Endothelial cell of umbilical vein (primary cell): ENCODE measurements at regions not wholly inside any gene's neighbourhood (a gene's known extent, or its start where the extent isn't known, plus 50 kb on each side); places are given as distances from the start of the nearest gene placed in this dataset.

Experiments
- EZH2 ChIP-seq: IDR thresholded peaks from 2 replicates; pipeline ENCODE4 v1.6.1; 2012; ENCODE audit warnings: borderline replicate concordance, low read depth, mild to moderate bottlenecking, moderate library complexity, low read length, inconsistent platforms; ENCODE audit not compliant: severe bottlenecking
- FOS ChIP-seq: IDR thresholded peaks from 2 replicates; pipeline ENCODE4 v1.6.1; 2011; ENCODE audit warnings: mild to moderate bottlenecking, low read length, moderate library complexity, borderline replicate concordance; ENCODE audit not compliant: insufficient read depth
- JUN ChIP-seq: IDR thresholded peaks from 2 replicates; pipeline ENCODE4 v1.6.1; 2011; ENCODE audit warnings: borderline replicate concordance, low read depth; ENCODE audit not compliant: insufficient read length, insufficient read depth
- POLR2A ChIP-seq: IDR thresholded peaks from 2 replicates; pipeline ENCODE4 v1.6.1; 2012; ENCODE audit warnings: low read depth, mild to moderate bottlenecking, control low read depth, low read length
- POLR2AphosphoS5 ChIP-seq: IDR thresholded peaks from 2 replicates; pipeline ENCODE4 v1.6.1; 2012; ENCODE audit warnings: low read depth, mild to moderate bottlenecking, control low read depth, low read length, moderate library complexity; ENCODE audit not compliant: insufficient read depth
- TF ChIP-seq, protein P1 (sequence below), 2 donors: IDR thresholded peaks; 1 replicate in 1 of 2; 2 replicates in 1 of 2; pipeline ENCODE4 v1.5.1; 2011; ENCODE audit warnings: low read length in 2 of 2, mild to moderate bottlenecking in 2 of 2, moderate library complexity in 2 of 2, control low read depth in 1 of 2, inconsistent platforms in 1 of 2, low read depth in 1 of 2; ENCODE audit not compliant: insufficient read depth in 1 of 2; ENCODE audit errors: extremely low read depth in 1 of 2

DNA sequence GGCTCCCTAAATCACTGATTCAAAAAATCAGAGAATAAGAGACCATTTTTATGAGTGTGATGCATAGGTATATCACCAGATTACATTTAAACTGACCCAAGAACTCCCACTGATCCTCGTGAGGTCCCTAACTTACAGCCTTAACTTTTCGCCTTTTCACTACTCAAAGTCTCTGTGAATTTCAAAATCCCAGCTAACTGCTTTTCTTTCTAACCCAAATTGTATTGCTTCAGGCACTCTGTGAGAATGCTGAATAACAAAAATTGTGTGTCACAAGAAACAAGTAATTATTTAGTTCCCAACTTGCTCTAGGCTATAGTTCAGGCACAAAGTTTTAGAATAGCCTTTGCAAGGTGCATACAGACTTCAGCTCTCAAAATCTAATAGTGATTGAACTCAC, 368.6 kb downstream of the CHSY3 start:
- TF ChIP-seq POLR2A (no peak), POLR2AphosphoS5 (no peak), JUN (no peak), FOS (no peak), EZH2 (no peak)
- TF ChIP-seq, protein P1, sequence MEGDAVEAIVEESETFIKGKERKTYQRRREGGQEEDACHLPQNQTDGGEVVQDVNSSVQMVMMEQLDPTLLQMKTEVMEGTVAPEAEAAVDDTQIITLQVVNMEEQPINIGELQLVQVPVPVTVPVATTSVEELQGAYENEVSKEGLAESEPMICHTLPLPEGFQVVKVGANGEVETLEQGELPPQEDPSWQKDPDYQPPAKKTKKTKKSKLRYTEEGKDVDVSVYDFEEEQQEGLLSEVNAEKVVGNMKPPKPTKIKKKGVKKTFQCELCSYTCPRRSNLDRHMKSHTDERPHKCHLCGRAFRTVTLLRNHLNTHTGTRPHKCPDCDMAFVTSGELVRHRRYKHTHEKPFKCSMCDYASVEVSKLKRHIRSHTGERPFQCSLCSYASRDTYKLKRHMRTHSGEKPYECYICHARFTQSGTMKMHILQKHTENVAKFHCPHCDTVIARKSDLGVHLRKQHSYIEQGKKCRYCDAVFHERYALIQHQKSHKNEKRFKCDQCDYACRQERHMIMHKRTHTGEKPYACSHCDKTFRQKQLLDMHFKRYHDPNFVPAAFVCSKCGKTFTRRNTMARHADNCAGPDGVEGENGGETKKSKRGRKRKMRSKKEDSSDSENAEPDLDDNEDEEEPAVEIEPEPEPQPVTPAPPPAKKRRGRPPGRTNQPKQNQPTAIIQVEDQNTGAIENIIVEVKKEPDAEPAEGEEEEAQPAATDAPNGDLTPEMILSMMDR (IDR thresholded peaks at IDR 0.05; ENCODE audit: extremely low read depth in 1 of 2, insufficient read depth in 1 of 2, low read depth in 1 of 2, low read length in 2 of 2) = no peak
